ENCODE measurements at regions not wholly inside any gene's neighbourhood (a gene's known extent, or its start where the extent isn't known, plus 50 kb on each side); places are given as distances from the start of the nearest gene placed in this dataset.
"Not testable (repeated sequence)": the region's sequence is repeated elsewhere in the genome, so short reads cannot be mapped to it uniquely, and the experiment has no call there.

GRCh38 chr3:27779176-27779575 is 57.1 kb upstream of the EOMES start:
- DNase-seq = no peak

- no peak for DNase-seq
Observed at GRCh38 chr3:27789420-27789819, 67.3 kb upstream of the EOMES start.

DNA sequence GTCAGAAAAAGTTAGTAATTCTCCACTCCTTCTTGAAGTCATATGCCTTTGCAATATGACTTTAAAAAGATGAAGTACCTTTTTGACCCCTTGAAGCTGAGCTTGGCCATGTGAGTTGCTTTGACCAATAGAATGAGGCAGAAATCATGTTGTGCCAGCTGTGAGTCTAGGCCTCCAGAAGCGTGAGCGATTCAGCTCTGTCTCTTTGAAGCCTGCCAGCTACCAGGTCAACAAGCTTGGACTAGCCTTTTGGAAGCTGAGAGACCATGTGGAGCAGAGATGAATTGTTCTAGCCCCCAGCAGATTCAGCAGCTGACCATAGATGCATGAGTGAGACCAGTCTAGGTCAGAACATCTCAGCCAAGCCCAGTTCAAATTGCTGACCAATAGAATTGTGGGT is 69.8 kb upstream of the EOMES start:
- no peak for DNase-seq

- DNase-seq = no peak
Observed at GRCh38 chr3:27792869-27793268, 70.7 kb upstream of the EOMES start.

- DNase-seq = no peak
Observed at GRCh38 chr3:27794211-27794610, 72.1 kb upstream of the EOMES start.

DNA sequence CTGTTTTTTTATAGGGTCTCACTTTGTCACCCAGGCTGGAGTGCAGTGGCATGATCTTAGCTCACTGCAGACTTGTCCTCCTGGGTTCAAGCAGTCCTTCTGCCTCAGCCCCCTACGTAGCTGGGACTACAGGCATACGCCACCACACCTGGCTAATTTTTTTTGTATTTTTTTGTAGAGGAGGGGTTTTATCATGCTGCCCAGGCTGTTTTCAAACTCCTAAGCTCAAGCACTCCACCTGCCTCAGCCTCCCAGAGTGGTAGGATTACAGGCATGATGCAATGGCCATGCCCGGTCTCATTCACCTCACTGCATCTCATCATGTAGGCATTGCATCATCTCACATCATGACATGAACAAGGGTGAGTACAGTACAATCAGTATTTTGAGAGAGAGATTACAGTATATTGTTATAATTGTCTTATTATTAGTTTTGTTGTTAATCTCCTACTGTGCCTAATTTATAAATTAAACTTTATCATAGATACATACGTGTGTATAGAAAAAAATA is 74.3 kb upstream of the EOMES start:
- no peak for DNase-seq

GRCh38 chr3:27797773-27798172 is 75.7 kb upstream of the EOMES start:
- no peak for DNase-seq

GRCh38 chr3:27800261-27800660 is 78.1 kb upstream of the EOMES start:
- no peak for DNase-seq

GRCh38 chr3:27802425-27802824 is 80.3 kb upstream of the EOMES start:
- DNase-seq = no peak

GRCh38 chr3:27802849-27803248 is 80.7 kb upstream of the EOMES start:
- DNase-seq = no peak

- DNase-seq = no peak
Observed at GRCh38 chr3:27805282-27805681, 83.2 kb upstream of the EOMES start.

DNA sequence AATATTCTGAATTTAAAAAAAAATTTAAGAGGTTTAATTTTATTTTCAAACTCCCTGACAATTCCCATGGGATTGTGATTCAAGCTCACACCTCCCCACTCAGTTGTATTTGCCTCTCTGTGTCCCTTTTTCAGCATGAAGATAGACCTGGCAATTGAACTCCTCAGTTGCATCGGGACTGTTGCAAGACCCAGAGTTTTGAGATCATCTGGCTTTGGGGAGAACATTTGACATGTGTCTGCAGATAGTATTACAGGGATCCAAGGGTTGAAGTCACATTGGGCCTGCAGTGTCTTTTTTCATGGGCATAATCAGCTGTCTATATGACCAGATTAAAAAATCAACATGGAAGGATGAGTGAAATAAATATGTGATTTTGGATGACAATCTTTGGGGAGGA is 91.1 kb upstream of the EOMES start:
- no peak for DNase-seq

- DNase-seq = not testable (repeated sequence)
Observed at GRCh38 chr3:27821609-27822008, 99.5 kb upstream of the EOMES start.

GRCh38 chr3:27824312-27825200 is 102.4 kb upstream of the EOMES start:
- DNase-seq = no peak

DNA sequence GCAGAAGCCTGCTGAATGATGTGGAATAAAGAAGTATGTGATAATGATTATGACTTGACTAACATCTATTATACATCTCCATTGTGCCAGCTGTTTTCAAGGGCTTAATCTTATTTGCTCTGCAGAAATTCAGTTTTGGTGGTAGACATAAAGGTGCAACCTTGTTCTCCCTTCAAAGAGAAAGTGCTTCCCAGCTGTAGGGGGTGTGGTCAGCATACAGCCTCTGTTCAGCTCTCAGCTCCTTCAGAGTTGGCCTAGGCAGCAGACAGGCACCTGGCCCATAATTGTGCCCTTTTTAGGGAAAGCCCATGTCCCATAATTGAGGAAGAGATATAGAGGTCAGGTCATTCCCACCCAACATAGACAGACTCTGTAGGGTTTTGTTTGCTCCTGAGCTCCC is 104.3 kb upstream of the EOMES start:
- DNase-seq = no peak

DNA sequence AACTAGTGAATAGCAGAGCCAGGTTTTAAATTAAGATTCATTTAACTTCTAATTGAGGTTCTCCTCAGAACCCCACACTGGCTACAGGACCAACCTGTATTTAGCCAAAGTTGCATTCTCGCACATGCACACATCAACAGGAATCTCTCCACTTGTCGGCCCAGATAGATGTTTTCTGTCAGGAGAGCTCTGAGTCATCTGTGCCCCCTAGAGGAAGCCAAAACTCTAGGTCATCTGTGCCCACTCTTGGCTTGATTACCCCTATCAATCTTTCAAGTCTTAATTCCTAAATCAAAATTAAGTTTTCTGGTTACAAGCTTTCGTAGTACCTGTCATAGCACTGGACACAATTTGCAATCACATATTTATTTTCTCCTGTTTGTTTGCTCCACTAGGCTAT is 104.9 kb upstream of the EOMES start:
- DNase-seq = no peak

GRCh38 chr3:27840807-27841594 is 118.9 kb upstream of the EOMES start:
- no peak for DNase-seq

DNA sequence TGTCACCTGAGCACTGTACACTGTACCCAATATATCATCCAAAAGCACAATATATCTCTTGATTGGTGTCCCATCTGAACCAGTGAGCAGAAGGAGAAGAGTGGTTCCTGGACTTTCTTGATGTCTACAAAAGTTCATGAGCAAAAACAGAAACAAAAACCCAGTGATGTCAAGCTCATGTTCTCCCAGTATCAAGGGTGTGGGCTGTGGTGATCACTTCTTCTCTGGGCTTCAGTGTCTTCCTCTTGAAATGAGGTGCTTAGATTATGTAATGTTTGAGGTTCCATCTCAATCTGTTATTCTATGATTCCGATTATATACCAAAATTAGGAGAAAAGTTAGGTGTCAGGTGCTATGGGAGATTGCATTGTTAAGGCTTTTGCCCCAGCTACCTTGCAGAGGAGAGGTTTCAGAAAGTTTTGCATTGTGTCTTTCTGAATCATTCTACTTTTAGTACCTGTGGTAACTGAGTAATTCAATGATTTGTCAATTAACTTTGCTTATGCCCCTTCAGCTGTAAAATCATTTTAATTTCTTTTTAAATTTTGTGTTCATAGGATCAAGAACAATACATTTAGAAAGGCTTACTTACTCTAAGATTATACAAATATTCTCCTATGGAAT is 122.0 kb upstream of the EOMES start:
- no peak for DNase-seq

DNA sequence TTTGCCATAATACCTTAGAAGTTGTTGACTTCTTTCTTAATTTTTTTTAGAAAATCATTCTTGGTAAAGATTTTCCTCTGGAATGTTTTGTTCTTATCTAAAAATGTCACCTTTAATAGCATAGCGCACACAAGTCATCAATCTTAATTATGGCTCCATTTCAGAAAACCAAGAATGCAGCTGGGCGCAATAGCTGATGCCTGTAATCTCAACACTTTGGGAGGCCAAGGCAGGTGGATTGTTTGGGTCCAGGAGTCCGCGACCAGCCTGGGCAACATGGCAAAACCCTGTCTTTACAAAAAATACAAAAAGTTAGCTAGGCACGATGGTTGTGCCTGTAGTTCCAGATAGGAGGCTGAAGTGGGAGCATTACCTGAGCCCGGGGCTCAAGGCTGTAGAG is 125.6 kb upstream of the EOMES start:
- no peak for DNase-seq

GRCh38 chr3:27848826-27849225 is 126.7 kb upstream of the EOMES start:
- DNase-seq = no peak

- DNase-seq = no peak
Observed at GRCh38 chr3:27859821-27860220, 137.7 kb upstream of the EOMES start.

DNA sequence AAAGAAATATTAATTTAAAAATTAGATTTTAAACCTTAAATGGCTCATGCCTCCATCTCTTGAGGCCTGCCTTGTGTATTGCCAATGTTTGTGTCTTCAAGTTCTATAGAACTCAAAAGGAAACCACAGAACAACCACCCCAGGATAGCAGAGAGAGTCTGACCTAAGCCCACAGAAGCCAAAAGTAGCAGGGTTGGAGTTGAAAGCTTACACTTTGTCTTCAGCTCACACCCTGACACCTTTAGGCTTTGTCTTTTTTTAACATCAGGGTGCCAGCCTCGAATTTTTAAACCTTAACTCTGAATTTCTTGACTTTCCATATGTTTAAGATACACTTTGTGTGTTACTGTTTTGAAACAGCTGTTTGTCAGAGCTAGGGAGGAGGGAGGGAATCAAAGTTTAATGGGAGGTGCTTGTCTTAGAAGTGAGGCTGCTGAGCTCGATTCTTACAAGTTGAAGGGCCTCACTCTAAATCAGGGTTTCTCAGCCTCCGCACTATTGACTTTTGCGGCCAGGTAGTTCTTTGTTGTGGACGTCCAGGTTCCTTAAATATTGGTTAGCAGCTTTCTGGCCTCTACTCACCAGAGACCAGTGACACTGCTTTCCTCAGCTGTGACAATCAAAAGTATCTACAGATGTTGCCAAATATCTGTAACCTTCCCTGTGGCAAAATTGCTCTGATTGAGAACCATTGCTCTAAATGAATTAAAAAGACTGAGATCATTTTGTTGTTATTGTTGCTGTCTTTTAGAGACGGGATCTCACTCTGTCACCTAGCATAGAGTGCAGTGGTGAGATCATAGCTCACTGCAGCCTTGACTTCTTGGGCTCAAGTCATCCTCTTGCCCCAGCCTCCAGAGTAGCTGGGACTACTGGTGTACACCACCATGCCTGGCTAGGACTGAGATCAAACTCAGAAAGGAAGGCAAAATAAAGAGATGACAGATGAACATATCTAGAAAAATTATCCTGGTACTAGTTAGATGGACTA is 139.2 kb upstream of the EOMES start:
- DNase-seq = no peak

Data from NCI-H524 treated with DMSO at 0.1 percent for 48 hours (cell line).